ENCODE measurements at regions not wholly inside any gene's neighbourhood (a gene's known extent, or its start where the extent isn't known, plus 50 kb on each side); places are given as distances from the start of the nearest gene placed in this dataset.
"Not testable (repeated sequence)": the region's sequence is repeated elsewhere in the genome, so short reads cannot be mapped to it uniquely, and the experiment has no call there.

DNA sequence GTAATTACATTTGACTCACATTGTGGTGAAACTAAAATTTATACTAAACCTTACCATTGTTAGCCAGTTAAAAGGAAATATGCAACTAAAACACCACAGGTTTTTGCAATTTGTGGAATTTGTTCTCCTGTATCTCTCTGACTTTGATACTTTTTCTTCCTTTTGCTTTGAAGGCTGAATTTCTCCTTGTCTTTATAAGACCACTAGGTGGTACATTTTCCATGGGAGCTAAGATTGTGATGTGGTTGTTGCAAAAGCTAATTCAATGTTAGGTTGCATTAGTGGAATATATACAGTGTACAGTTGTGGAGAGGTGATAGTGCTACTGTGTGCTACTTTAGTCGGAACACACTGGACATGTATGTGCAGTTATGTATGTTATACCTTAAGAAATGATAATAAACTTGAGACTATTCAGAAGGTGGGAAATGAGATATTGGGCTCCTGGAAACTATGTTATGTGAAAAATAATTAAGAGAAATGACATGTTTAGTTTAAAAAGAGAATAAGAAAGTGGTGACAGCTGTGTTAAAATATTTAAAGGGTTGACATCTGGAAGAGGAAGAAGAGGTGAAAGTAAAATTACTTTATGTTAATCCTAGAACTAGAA lies 70.3 kb downstream of the ARL9 start:
- peak; percentile 49 for DNase-seq

DNA sequence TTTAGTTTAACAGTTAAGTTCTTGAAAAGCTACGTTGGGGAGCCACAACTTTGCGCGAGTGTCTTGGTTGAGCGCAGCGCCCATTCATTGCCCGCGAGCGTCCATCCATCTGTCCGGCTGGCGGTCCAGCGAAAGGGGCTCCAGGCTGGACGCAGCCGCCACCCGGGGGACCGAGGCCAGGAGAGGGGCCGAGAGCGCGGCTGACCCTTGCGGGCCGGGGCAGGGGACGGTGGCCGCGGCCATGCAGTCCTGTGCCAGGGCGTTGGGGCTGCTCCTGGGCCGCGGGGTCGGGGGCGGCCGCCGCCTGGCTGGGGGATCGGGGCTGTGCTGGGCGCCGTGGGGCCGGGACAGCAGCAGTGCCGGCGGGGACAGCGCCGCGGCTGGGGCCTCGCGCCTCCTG lies 86.8 kb downstream of the ARL9 start:
- DNase-seq, result not testable (repeated sequence)

All from fibroblast of skin of right quadriceps (primary cell).